WTC11 (cell line): ENCODE measurements at regions not wholly inside any gene's neighbourhood (a gene's known extent, or its start where the extent isn't known, plus 50 kb on each side); places are given as distances from the start of the nearest gene placed in this dataset.

ENCODE experiments used
- ATAC-seq: fragments of 200-7000 bp; cut with Tn5 transposase; 2 replicates; pipeline ENCODE4 v1.10.0; 2021; ENCODE audit warnings: mild to moderate bottlenecking, moderate library complexity
- CTCF ChIA-PET: fragments of 300-600 bp; sonication (Branson Sonifier 250); formaldehyde crosslinking; loops from one replicate; lab custom pipeline; 2021; ENCODE audit warnings: antibody characterized with exemption; lab: Charles Lee
- POLR2A ChIA-PET: fragments of 350-600 bp; sonication (Branson Sonifier 250); formaldehyde crosslinking; loops from one replicate; lab custom pipeline; 2021; ENCODE audit warnings: antibody characterized with exemption; lab: Charles Lee
- DNase-seq: peaks from one replicate; pipeline ENCODE4 v3.0.0; 2021; ENCODE audit warnings: low spot score
- H3K27ac Mint-ChIP-seq: 2 replicates; pipeline ENCODE4 v1.8.0; 2021; ENCODE audit warnings: mixed read lengths
- H3K27me3 Mint-ChIP-seq: 2 replicates; pipeline ENCODE4 v1.8.0; 2021; ENCODE audit warnings: low read depth, mild to moderate bottlenecking, moderate library complexity, mixed read lengths
- H3K36me3 Mint-ChIP-seq: 2 replicates; pipeline ENCODE4 v1.8.0; 2021; ENCODE audit warnings: mixed read lengths
- H3K4me1 Mint-ChIP-seq: 2 replicates; pipeline ENCODE4 v1.8.0; 2022; ENCODE audit warnings: mixed read lengths
- H3K4me3 Mint-ChIP-seq: 2 replicates; pipeline ENCODE4 v1.8.0; 2021; ENCODE audit warnings: mild to moderate bottlenecking, moderate library complexity, mixed read lengths
- H3K9me3 Mint-ChIP-seq: 2 replicates; pipeline ENCODE4 v1.8.0; 2021; ENCODE audit warnings: mixed read lengths
- ATF3 ChIP-seq: sonication (generic); formaldehyde crosslinking; conservative IDR thresholded peaks from 2 replicates; pipeline ENCODE4 v1.8.1; 2022; ENCODE audit warnings: mild to moderate bottlenecking, missing genetic modification reagents
- CREM ChIP-seq: sonication (generic); formaldehyde crosslinking; IDR thresholded peaks from 2 replicates; pipeline ENCODE4 v1.8.1; 2022; ENCODE audit warnings: mild to moderate bottlenecking, missing genetic modification reagents, moderate library complexity
- CTCF ChIP-seq: fragments of 200-600 bp; IDR thresholded peaks from 2 replicates; pipeline ENCODE4 v1.8.0; 2022; ENCODE audit warnings: antibody characterized with exemption
- ELF4 ChIP-seq: sonication (generic); formaldehyde crosslinking; IDR thresholded peaks from 2 replicates; pipeline ENCODE4 v1.8.1; 2022; ENCODE audit warnings: low read depth, mild to moderate bottlenecking, moderate library complexity, missing genetic modification reagents
- ESRRA ChIP-seq: sonication (generic); formaldehyde crosslinking; IDR thresholded peaks from 2 replicates; pipeline ENCODE4 v1.8.1; 2022; ENCODE audit warnings: mild to moderate bottlenecking, missing genetic modification reagents, borderline replicate concordance
- JUN ChIP-seq: sonication (generic); formaldehyde crosslinking; IDR thresholded peaks from 2 replicates; pipeline ENCODE4 v1.8.0; 2023; ENCODE audit warnings: mild to moderate bottlenecking, missing genetic modification reagents
- MXD4 ChIP-seq: fragments of 250-450 bp; sonication (Bioruptor Pico); IDR thresholded peaks from 2 replicates; pipeline ENCODE4 v1.8.0; 2021; ENCODE audit warnings: mild to moderate bottlenecking, moderate library complexity, borderline replicate concordance
- MYBL2 ChIP-seq: sonication (generic); formaldehyde crosslinking; IDR thresholded peaks from 2 replicates; pipeline ENCODE4 v1.8.1; 2023; ENCODE audit warnings: mild to moderate bottlenecking, moderate library complexity, missing genetic modification reagents
- NFYB ChIP-seq: sonication (generic); formaldehyde crosslinking; conservative IDR thresholded peaks from 2 replicates; pipeline ENCODE4 v1.8.0; 2022; ENCODE audit warnings: low read depth, missing genetic modification reagents
- PREB ChIP-seq: sonication (generic); formaldehyde crosslinking; IDR thresholded peaks from 2 replicates; pipeline ENCODE4 v1.8.1; 2022; ENCODE audit warnings: mild to moderate bottlenecking, missing genetic modification reagents, moderate library complexity, borderline replicate concordance
- SP1 ChIP-seq: sonication (generic); formaldehyde crosslinking; conservative IDR thresholded peaks from 2 replicates; pipeline ENCODE4 v1.8.1; 2022; ENCODE audit warnings: missing genetic modification reagents
- USF2 ChIP-seq: sonication (generic); formaldehyde crosslinking; IDR thresholded peaks from 2 replicates; pipeline ENCODE4 v1.8.1; 2023; ENCODE audit warnings: mild to moderate bottlenecking, missing genetic modification reagents, moderate library complexity
- ZBTB21 ChIP-seq: sonication (generic); formaldehyde crosslinking; IDR thresholded peaks from 2 replicates; pipeline ENCODE4 v1.8.1; 2023; ENCODE audit warnings: mild to moderate bottlenecking, missing genetic modification reagents, borderline replicate concordance
- ZNF138 ChIP-seq: sonication (generic); formaldehyde crosslinking; conservative IDR thresholded peaks from 2 replicates; pipeline ENCODE4 v1.8.1; 2022; ENCODE audit warnings: mild to moderate bottlenecking, moderate library complexity, missing genetic modification reagents
- ZNF232 ChIP-seq: sonication (generic); formaldehyde crosslinking; IDR thresholded peaks from 2 replicates; pipeline ENCODE4 v1.8.0; 2022; ENCODE audit warnings: mild to moderate bottlenecking, missing genetic modification reagents
- ZNF317 ChIP-seq: sonication (generic); formaldehyde crosslinking; IDR thresholded peaks from 2 replicates; pipeline ENCODE4 v1.8.1; 2023; ENCODE audit warnings: low read depth, mild to moderate bottlenecking, moderate library complexity, missing genetic modification reagents, borderline replicate concordance
- ZNF416 ChIP-seq: fragments of 250-450 bp; sonication (Bioruptor Pico); IDR thresholded peaks from 2 replicates; pipeline ENCODE4 v1.9.0; 2021; ENCODE audit warnings: mild to moderate bottlenecking, inconsistent platforms
- TF ChIP-seq, protein P1 (sequence below): sonication (generic); formaldehyde crosslinking; IDR thresholded peaks from 2 replicates; pipeline ENCODE4 v1.8.0; 2023; ENCODE audit warnings: missing genetic modification reagents
- TF ChIP-seq, protein P2 (sequence below): sonication (generic); formaldehyde crosslinking; IDR thresholded peaks from 2 replicates; pipeline ENCODE4 v1.8.1; 2022; ENCODE audit warnings: missing genetic modification reagents, borderline replicate concordance
- TF ChIP-seq, protein P3 (sequence below): sonication (generic); formaldehyde crosslinking; IDR thresholded peaks from 2 replicates; pipeline ENCODE4 v1.8.1; 2022; ENCODE audit warnings: low read depth, missing genetic modification reagents, borderline replicate concordance
- TF ChIP-seq, protein P4 (sequence below): fragments of 250-450 bp; sonication (Bioruptor Pico); IDR thresholded peaks from 2 replicates; pipeline ENCODE4 v1.9.0; 2021; ENCODE audit warnings: mild to moderate bottlenecking, borderline replicate concordance
- TF ChIP-seq, protein P5 (sequence below): sonication (generic); formaldehyde crosslinking; IDR thresholded peaks from 2 replicates; pipeline ENCODE4 v1.8.1; 2023; ENCODE audit warnings: mild to moderate bottlenecking, missing genetic modification reagents

DNA sequence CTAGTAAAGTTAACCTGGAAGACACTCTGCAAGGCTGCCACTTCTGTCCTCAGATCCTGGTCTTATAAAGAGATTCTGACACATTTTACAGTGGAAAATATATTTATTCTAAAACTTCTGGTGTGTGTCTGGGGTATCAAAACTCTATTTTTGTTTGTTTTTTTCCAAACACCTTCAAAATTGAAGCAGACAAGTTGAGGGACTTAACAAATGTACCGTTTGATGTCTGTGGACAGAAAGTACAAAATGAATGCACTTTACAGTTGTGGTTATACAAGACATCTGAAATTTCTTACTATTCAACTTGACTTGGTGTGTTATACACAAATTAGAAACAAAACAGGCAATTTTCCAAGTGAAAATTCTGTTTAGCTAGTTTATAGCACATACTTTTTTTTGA, 823.2 kb upstream of the SALL3 start:
- ATAC-seq (no peak), DNase-seq (no peak)
- no peak overlapping the region for H3K4me3 Mint-ChIP-seq
- H3K9me3 Mint-ChIP-seq: peaks cover 45% of the 10 kb centered on the region
- peaks cover 22% of the 10 kb centered on the region for H3K4me1 Mint-ChIP-seq
- CTCF ChIA-PET: no interaction called here
- no peak overlapping the region for H3K27ac Mint-ChIP-seq
- POLR2A ChIA-PET: no interaction called here
- H3K36me3 Mint-ChIP-seq: peaks cover 37% of the 10 kb centered on the region
- TF ChIP-seq, protein P1, sequence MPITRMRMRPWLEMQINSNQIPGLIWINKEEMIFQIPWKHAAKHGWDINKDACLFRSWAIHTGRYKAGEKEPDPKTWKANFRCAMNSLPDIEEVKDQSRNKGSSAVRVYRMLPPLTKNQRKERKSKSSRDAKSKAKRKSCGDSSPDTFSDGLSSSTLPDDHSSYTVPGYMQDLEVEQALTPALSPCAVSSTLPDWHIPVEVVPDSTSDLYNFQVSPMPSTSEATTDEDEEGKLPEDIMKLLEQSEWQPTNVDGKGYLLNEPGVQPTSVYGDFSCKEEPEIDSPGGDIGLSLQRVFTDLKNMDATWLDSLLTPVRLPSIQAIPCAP (CRISPR knock-in tag): no peak
- TF ChIP-seq ZNF232 (CRISPR knock-in tag) (no peak), ESRRA (CRISPR knock-in tag) (no peak), JUN (CRISPR knock-in tag) (no peak), SP1 (CRISPR knock-in tag) (no peak), ZNF317 (CRISPR knock-in tag) (no peak), MXD4 (CRISPR knock-in tag) (no peak), ATF3 (no peak), ZNF138 (CRISPR knock-in tag) (no peak), CREM (no peak), NFYB (CRISPR knock-in tag) (no peak), MYBL2 (CRISPR knock-in tag) (no peak), ZBTB21 (no peak), USF2 (no peak)
- TF ChIP-seq, protein P2, sequence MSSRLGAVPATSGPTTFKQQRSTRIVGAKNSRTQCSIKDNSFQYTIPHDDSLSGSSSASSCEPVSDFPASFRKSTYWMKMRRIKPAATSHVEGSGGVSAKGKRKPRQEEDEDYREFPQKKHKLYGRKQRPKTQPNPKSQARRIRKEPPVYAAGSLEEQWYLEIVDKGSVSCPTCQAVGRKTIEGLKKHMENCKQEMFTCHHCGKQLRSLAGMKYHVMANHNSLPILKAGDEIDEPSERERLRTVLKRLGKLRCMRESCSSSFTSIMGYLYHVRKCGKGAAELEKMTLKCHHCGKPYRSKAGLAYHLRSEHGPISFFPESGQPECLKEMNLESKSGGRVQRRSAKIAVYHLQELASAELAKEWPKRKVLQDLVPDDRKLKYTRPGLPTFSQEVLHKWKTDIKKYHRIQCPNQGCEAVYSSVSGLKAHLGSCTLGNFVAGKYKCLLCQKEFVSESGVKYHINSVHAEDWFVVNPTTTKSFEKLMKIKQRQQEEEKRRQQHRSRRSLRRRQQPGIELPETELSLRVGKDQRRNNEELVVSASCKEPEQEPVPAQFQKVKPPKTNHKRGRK (CRISPR knock-in tag): no peak
- TF ChIP-seq, protein P3, sequence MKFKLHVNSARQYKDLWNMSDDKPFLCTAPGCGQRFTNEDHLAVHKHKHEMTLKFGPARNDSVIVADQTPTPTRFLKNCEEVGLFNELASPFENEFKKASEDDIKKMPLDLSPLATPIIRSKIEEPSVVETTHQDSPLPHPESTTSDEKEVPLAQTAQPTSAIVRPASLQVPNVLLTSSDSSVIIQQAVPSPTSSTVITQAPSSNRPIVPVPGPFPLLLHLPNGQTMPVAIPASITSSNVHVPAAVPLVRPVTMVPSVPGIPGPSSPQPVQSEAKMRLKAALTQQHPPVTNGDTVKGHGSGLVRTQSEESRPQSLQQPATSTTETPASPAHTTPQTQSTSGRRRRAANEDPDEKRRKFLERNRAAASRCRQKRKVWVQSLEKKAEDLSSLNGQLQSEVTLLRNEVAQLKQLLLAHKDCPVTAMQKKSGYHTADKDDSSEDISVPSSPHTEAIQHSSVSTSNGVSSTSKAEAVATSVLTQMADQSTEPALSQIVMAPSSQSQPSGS (CRISPR knock-in tag): no peak
- H3K27me3 Mint-ChIP-seq: peaks cover 9% of the 10 kb centered on the region

GRCh38 chr18:78158943-78159342, 820.7 kb upstream of the SALL3 start:
- Mint-ChIP-seq H3K4me3 (no peak overlapping the region), H3K27me3 (peaks cover 6% of the 10 kb centered on the region), H3K27ac (no peak overlapping the region), H3K9me3 (peaks cover 57% of the 10 kb centered on the region)
- ChIA-PET POLR2A (no interaction called here), CTCF (no interaction called here)
- ATAC-seq (no peak), DNase-seq (no peak)
- TF ChIP-seq, protein P4, sequence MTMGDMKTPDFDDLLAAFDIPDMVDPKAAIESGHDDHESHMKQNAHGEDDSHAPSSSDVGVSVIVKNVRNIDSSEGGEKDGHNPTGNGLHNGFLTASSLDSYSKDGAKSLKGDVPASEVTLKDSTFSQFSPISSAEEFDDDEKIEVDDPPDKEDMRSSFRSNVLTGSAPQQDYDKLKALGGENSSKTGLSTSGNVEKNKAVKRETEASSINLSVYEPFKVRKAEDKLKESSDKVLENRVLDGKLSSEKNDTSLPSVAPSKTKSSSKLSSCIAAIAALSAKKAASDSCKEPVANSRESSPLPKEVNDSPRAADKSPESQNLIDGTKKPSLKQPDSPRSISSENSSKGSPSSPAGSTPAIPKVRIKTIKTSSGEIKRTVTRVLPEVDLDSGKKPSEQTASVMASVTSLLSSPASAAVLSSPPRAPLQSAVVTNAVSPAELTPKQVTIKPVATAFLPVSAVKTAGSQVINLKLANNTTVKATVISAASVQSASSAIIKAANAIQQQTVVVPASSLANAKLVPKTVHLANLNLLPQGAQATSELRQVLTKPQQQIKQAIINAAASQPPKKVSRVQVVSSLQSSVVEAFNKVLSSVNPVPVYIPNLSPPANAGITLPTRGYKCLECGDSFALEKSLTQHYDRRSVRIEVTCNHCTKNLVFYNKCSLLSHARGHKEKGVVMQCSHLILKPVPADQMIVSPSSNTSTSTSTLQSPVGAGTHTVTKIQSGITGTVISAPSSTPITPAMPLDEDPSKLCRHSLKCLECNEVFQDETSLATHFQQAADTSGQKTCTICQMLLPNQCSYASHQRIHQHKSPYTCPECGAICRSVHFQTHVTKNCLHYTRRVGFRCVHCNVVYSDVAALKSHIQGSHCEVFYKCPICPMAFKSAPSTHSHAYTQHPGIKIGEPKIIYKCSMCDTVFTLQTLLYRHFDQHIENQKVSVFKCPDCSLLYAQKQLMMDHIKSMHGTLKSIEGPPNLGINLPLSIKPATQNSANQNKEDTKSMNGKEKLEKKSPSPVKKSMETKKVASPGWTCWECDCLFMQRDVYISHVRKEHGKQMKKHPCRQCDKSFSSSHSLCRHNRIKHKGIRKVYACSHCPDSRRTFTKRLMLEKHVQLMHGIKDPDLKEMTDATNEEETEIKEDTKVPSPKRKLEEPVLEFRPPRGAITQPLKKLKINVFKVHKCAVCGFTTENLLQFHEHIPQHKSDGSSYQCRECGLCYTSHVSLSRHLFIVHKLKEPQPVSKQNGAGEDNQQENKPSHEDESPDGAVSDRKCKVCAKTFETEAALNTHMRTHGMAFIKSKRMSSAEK (CRISPR knock-in tag): no peak
- TF ChIP-seq ELF4 (CRISPR knock-in tag) (no peak), ZNF416 (no peak), PREB (CRISPR knock-in tag) (no peak), CTCF (no peak)
- TF ChIP-seq, protein P5, sequence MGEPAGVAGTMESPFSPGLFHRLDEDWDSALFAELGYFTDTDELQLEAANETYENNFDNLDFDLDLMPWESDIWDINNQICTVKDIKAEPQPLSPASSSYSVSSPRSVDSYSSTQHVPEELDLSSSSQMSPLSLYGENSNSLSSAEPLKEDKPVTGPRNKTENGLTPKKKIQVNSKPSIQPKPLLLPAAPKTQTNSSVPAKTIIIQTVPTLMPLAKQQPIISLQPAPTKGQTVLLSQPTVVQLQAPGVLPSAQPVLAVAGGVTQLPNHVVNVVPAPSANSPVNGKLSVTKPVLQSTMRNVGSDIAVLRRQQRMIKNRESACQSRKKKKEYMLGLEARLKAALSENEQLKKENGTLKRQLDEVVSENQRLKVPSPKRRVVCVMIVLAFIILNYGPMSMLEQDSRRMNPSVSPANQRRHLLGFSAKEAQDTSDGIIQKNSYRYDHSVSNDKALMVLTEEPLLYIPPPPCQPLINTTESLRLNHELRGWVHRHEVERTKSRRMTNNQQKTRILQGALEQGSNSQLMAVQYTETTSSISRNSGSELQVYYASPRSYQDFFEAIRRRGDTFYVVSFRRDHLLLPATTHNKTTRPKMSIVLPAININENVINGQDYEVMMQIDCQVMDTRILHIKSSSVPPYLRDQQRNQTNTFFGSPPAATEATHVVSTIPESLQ (CRISPR knock-in tag): no peak
- TF ChIP-seq, all 79 proteins: peak for 0
- Mint-ChIP-seq H3K4me1 (peaks cover 14% of the 10 kb centered on the region), H3K36me3 (peaks cover 40% of the 10 kb centered on the region)
